ENCODE measurements at regions not wholly inside any gene's neighbourhood (a gene's known extent, or its start where the extent isn't known, plus 50 kb on each side); places are given as distances from the start of the nearest gene placed in this dataset.

GRCh38 chr9:105062222-105062855 is 134.4 kb upstream of the ABCA1 start:
- CTCF ChIA-PET (ENCODE audit: low intra/inter-chr PET ratio): no interaction called here
- intact Hi-C loops (cut with micrococcal nuclease): no loop called here
- POLR2A ChIA-PET: interaction anchor here (0.7 kb wide), 1 partner anchor 584 kb away, joined by 3 read pairs; no protein-coding TSS in a partner anchor

More at GRCh38 chr9:105062222-105062855, 134.4 kb upstream of the ABCA1 start:
- no peak overlapping the region for H3K4me3 ChIP-seq
- ATAC-seq (no peak), DNase-seq (ENCODE audit: extremely low read depth in 1 of 4, low spot score in 3 of 4) (no peak), FAIRE-seq (no peak)
- TF ChIP-seq ZNF431 (CRISPR knock-in tag; IDR thresholded peaks at IDR 0.05) (no peak), CBFA2T3 (IDR thresholded peaks at IDR 0.05) (no peak), MCM5 (IDR thresholded peaks at IDR 0.05; ENCODE audit: low read depth) (no peak), CEBPG (CRISPR knock-in tag; IDR thresholded peaks at IDR 0.05) (no peak), CEBPG (tag; conservative IDR thresholded peaks at IDR 0.05 in 1 of 2, IDR thresholded peaks at IDR 0.05 in 1 of 2) (no peak), CBX2 (IDR thresholded peaks at IDR 0.05; ENCODE audit: insufficient read depth, low read length, poor library complexity, severe bottlenecking) (no peak), SUPT5H (IDR thresholded peaks at IDR 0.05) (no peak), ZFP30 (CRISPR knock-in tag; IDR thresholded peaks at IDR 0.05; ENCODE audit: borderline replicate concordance) (no peak), ZNF133 (CRISPR knock-in tag; IDR thresholded peaks at IDR 0.05) (no peak), ZKSCAN3 (CRISPR knock-in tag; IDR thresholded peaks at IDR 0.05) (no peak), SNRNP70 (optimal IDR thresholded peaks at IDR 0.05; ENCODE audit: low read depth, low read length) (no peak), YY1 (IDR thresholded peaks at IDR 0.05; ENCODE audit: borderline replicate concordance in 1 of 3, control insufficient read depth in 1 of 3, extremely low read depth in 1 of 3, insufficient read depth in 3 of 3, insufficient read length in 1 of 3, insufficient replicate concordance in 2 of 3, low read depth in 1 of 3, low read length in 2 of 3) (no peak), FOXP4 (CRISPR knock-in tag; IDR thresholded peaks at IDR 0.05; ENCODE audit: borderline replicate concordance) (no peak), MEF2A (IDR thresholded peaks at IDR 0.05; ENCODE audit: control insufficient read depth, low read depth, low read length) (no peak), FOXM1 (IDR thresholded peaks at IDR 0.05; ENCODE audit: low read depth) (no peak), FOXM1 (CRISPR knock-in tag; IDR thresholded peaks at IDR 0.05; ENCODE audit: low read depth) (no peak), FOS (IDR thresholded peaks at IDR 0.05; ENCODE audit: extremely low read depth, insufficient read length) (no peak), OTX1 (CRISPR knock-in tag; IDR thresholded peaks at IDR 0.05) (no peak), E2F4 (CRISPR knock-in tag; IDR thresholded peaks at IDR 0.05; ENCODE audit: low read depth) (no peak), KAT8 (IDR thresholded peaks at IDR 0.05; ENCODE audit: low read depth) (no peak)
- H3K79me2 ChIP-seq (ENCODE audit: control insufficient read depth, insufficient read depth, low read length): no peaks in the 10 kb centered on the region
- in situ Hi-C loops (cut with MboI): no loop called here
- no peaks in the 10 kb centered on the region for H4K20me1 ChIP-seq (replicated peaks; ENCODE audit: control insufficient read depth, insufficient read depth, low read length)
- peaks cover 2 to 43% of the 10 kb centered on the region in 2 experiments; a peak in 3 of 5 replicates for H3K27me3 ChIP-seq (ENCODE audit: control insufficient read depth in 2 of 2, insufficient read depth in 2 of 2, low read length in 2 of 2)
- no peak overlapping the region for H3K9ac ChIP-seq (ENCODE audit: insufficient read depth in 1 of 2, low read depth in 2 of 2, low read length in 2 of 2)
- no peak overlapping the region for H3K4me2 ChIP-seq (ENCODE audit: insufficient read depth, low read length)
- H3K36me3 ChIP-seq (ENCODE audit: control insufficient read depth, insufficient read depth, low read length): no peaks in the 10 kb centered on the region
- H3K9me3 ChIP-seq (replicated peaks; ENCODE audit: control insufficient read depth, insufficient read depth, low read depth, low read length): no peaks in the 10 kb centered on the region
- BruUV-seq (replicated peaks): no TSS peak
- H2AFZ ChIP-seq (ENCODE audit: low read depth, low read length): no peak overlapping the region
- WGBS (ENCODE audit: insufficient coverage, low coverage, missing lambda C conversion rate): 4% methylated on average over 7 of the region's 7 CpGs
- H3K4me1 ChIP-seq (replicated peaks in 1 of 2; ENCODE audit: control insufficient read depth in 2 of 2, insufficient read depth in 2 of 2, low read length in 2 of 2): peaks cover 0 to 8% of the 10 kb centered on the region in 2 experiments; a peak in 4 of 5 replicates
- H3K9me1 ChIP-seq (ENCODE audit: control insufficient read depth, insufficient read depth, low read length): no peaks in the 10 kb centered on the region
- H3K27ac ChIP-seq (ENCODE audit: extremely low read depth, low read depth, low read length): no peak overlapping the region

All from K562 (cell line).